ENCODE measurements at regions not wholly inside any gene's neighbourhood (a gene's known extent, or its start where the extent isn't known, plus 50 kb on each side); places are given as distances from the start of the nearest gene placed in this dataset.

GRCh38 chr13:76164290-76164689, 528.2 kb downstream of the LMO7 start:
- TF ChIP-seq GATA3 (IDR thresholded peaks at IDR 0.05; ENCODE audit: low read depth, low read length) (no peak), GATA2 (IDR thresholded peaks at IDR 0.05; ENCODE audit: low read depth, low read length) (no peak)
